Activated CD4-positive, alpha-beta T cell treated with anti-CD3 and anti-CD28 coated beads, Interleukin-2, amount 50 U/mL, for 16 hours (primary cell): ENCODE measurements at regions not wholly inside any gene's neighbourhood (a gene's known extent, or its start where the extent isn't known, plus 50 kb on each side); places are given as distances from the start of the nearest gene placed in this dataset.
"Not testable (repeated sequence)": the region's sequence is repeated elsewhere in the genome, so short reads cannot be mapped to it uniquely, and the experiment has no call there.

Experiments used
- DNase-seq: peaks from one replicate; pipeline ENCODE4 v3.0.0-alpha.2; 2020

GRCh38 chrX:97863261-97863660 lies 979.6 kb downstream of the RPA4 start:
- DNase-seq = no peak

- no peak for DNase-seq
Observed at GRCh38 chrX:97867266-97867665, 983.6 kb downstream of the RPA4 start.

GRCh38 chrX:97876697-97877407 lies 993.1 kb downstream of the RPA4 start:
- DNase-seq = no peak

GRCh38 chrX:97882306-97882705 lies 998.6 kb downstream of the RPA4 start:
- DNase-seq = no peak

GRCh38 chrX:97895751-97896150 lies 1012.0 kb downstream of the RPA4 start:
- DNase-seq = no peak

- DNase-seq = no peak
Observed at GRCh38 chrX:97897998-97898397, 1014.3 kb downstream of the RPA4 start.

- no peak for DNase-seq
Observed at GRCh38 chrX:97898798-97899197, 1015.1 kb downstream of the RPA4 start.

GRCh38 chrX:97907791-97908190 lies 1024.1 kb downstream of the RPA4 start:
- no peak for DNase-seq

GRCh38 chrX:97909245-97909644 lies 1025.5 kb downstream of the RPA4 start:
- DNase-seq = no peak

- not testable (repeated sequence) for DNase-seq
Observed at GRCh38 chrX:97915390-97915789, 1031.7 kb downstream of the RPA4 start.

- not testable (repeated sequence) for DNase-seq
Observed at GRCh38 chrX:97921223-97921622, 1037.5 kb downstream of the RPA4 start.

- DNase-seq = no peak
Observed at GRCh38 chrX:97931586-97931985, 1047.9 kb downstream of the RPA4 start.

- no peak for DNase-seq
Observed at GRCh38 chrX:97936296-97936695, 1052.6 kb downstream of the RPA4 start.

- no peak for DNase-seq
Observed at GRCh38 chrX:97938706-97939105, 1055.0 kb downstream of the RPA4 start.

GRCh38 chrX:97968376-97969163 lies 1084.9 kb downstream of the RPA4 start:
- DNase-seq = no peak

- DNase-seq = no peak
Observed at GRCh38 chrX:97984641-97985040, 1100.9 kb downstream of the RPA4 start.

- DNase-seq = no peak
Observed at GRCh38 chrX:97985096-97985495, 1101.4 kb downstream of the RPA4 start.

- DNase-seq = no peak
Observed at GRCh38 chrX:97987979-97988378, 1104.3 kb downstream of the RPA4 start.

- no peak for DNase-seq
Observed at GRCh38 chrX:97995834-97996233, 1112.1 kb downstream of the RPA4 start.

- DNase-seq = no peak
Observed at GRCh38 chrX:98028691-98029090, 1145.0 kb downstream of the RPA4 start.

- DNase-seq = no peak
Observed at GRCh38 chrX:98029861-98030260, 1146.2 kb downstream of the RPA4 start.

- no peak for DNase-seq
Observed at GRCh38 chrX:98057176-98057575, 1173.5 kb downstream of the RPA4 start.

GRCh38 chrX:98065151-98065550 lies 1181.4 kb downstream of the RPA4 start:
- no peak for DNase-seq

GRCh38 chrX:98067611-98068010 lies 1183.9 kb downstream of the RPA4 start:
- no peak for DNase-seq
